H1 (cell line): ENCODE measurements at regions not wholly inside any gene's neighbourhood (a gene's known extent, or its start where the extent isn't known, plus 50 kb on each side); places are given as distances from the start of the nearest gene placed in this dataset.

Source experiments
- CTCF ChIA-PET: fragments of 300-600 bp; sonication (Branson Sonifier 250); formaldehyde crosslinking; loops from one replicate; lab custom pipeline; 2021; ENCODE audit not compliant: partially characterized antibody; lab: Charles Lee
- POLR2A ChIA-PET: fragments of 300-600 bp; sonication (Branson Sonifier 250); formaldehyde crosslinking; loops from one replicate; lab custom pipeline; 2021; ENCODE audit warnings: inconsistent platforms; ENCODE audit not compliant: partially characterized antibody; lab: Charles Lee
- DNase-seq, 2 experiments: peaks; one replicate each; pipeline versions ENCODE4 v3.0.0 to v3.0.0-alpha.2; 2010 to 2022; ENCODE audit warnings: low spot score in 2 of 2, low read depth in 1 of 2, mixed read lengths in 1 of 2
- FAIRE-seq: peaks from 2 replicates; lab custom pipeline; 2011; peaks lifted over from hg19 to GRCh38; lab: Jason Lieb, UNC
- H2AFZ ChIP-seq: 2 replicates; pipeline ENCODE4 v1.8.1; 2012; ENCODE audit warnings: low read length, inconsistent platforms
- H2AK5ac ChIP-seq: 2 replicates; pipeline ENCODE4 v1.6.1; 2013; ENCODE audit warnings: low read depth, low read length
- H2BK120ac ChIP-seq: replicated peaks from 2 replicates; pipeline ENCODE3; 2013; ENCODE audit warnings: low read depth, low read length, inconsistent platforms
- H2BK12ac ChIP-seq: 2 replicates; pipeline ENCODE4 v1.6.1; 2013; ENCODE audit warnings: low read depth, low read length
- H2BK15ac ChIP-seq: 2 replicates; pipeline ENCODE4 v1.6.1; 2013; ENCODE audit warnings: low read length
- H2BK20ac ChIP-seq: 2 replicates; pipeline ENCODE4 v1.6.1; 2013; ENCODE audit warnings: low read length
- H2BK5ac ChIP-seq: 2 replicates; pipeline ENCODE4 v1.6.1; 2013; ENCODE audit warnings: low read depth, low read length
- H3K14ac ChIP-seq: 2 replicates; pipeline ENCODE4 v1.6.1; 2013; ENCODE audit warnings: inconsistent platforms; ENCODE audit not compliant: insufficient read length
- H3K18ac ChIP-seq: 2 replicates; pipeline ENCODE4 v1.6.1; 2013; ENCODE audit warnings: low read length; ENCODE audit errors: extremely low read depth
- H3K23ac ChIP-seq: 2 replicates; pipeline ENCODE4 v1.6.1; 2013; ENCODE audit warnings: inconsistent platforms; ENCODE audit not compliant: insufficient read length
- H3K23me2 ChIP-seq: 2 replicates; pipeline ENCODE4 v1.6.1; 2013; ENCODE audit warnings: low read depth, low read length
- H3K27ac ChIP-seq: 2 replicates; pipeline ENCODE4 v1.6.1; 2011; ENCODE audit warnings: low read depth, low read length, inconsistent platforms
- H3K27me3 ChIP-seq, 4 experiments: replicated peaks in 1 of 4; 1 replicate in 1 of 4; 2 replicates in 3 of 4; pipeline versions ENCODE4 v1.6.1 to v1.8.1; 2011 to 2013; ENCODE audit warnings: low read length in 3 of 4, mild to moderate bottlenecking in 3 of 4, inconsistent platforms in 2 of 4, mixed read lengths in 2 of 4, moderate library complexity in 1 of 4; ENCODE audit not compliant: control insufficient read depth in 3 of 4, insufficient read depth in 3 of 4; ENCODE audit errors: extremely low read depth in 1 of 4
- H3K36me3 ChIP-seq, 4 experiments: 2 replicates each; pipeline versions ENCODE4 v1.6.1 to v1.8.1; 2011 to 2013; ENCODE audit warnings: mild to moderate bottlenecking in 4 of 4, low read length in 3 of 4, moderate library complexity in 2 of 4, control low read depth in 1 of 4, inconsistent platforms in 1 of 4; ENCODE audit not compliant: insufficient read depth in 4 of 4, control insufficient read depth in 2 of 4
- H3K4ac ChIP-seq: replicated peaks from 2 replicates; pipeline ENCODE3; 2013; ENCODE audit warnings: low read length, low read depth, mixed read lengths, inconsistent platforms; ENCODE audit not compliant: insufficient read length
- H3K4me1 ChIP-seq, 4 experiments: replicated peaks in 1 of 4; 1 replicate in 1 of 4; 2 replicates in 3 of 4; pipeline versions ENCODE4 v1.6.1 to v1.8.1; 2011 to 2013; ENCODE audit warnings: low read length in 3 of 4, inconsistent platforms in 2 of 4, mixed read lengths in 1 of 4; ENCODE audit not compliant: insufficient read depth in 4 of 4, control insufficient read depth in 3 of 4
- H3K4me2 ChIP-seq, 2 experiments: 2 replicates each; pipeline versions ENCODE4 v1.6.1 to v1.8.1; 2011 to 2013; ENCODE audit warnings: low read depth in 2 of 2, low read length in 2 of 2, control low read depth in 1 of 2, inconsistent platforms in 1 of 2, mild to moderate bottlenecking in 1 of 2; ENCODE audit not compliant: insufficient read depth in 1 of 2
- H3K4me3 ChIP-seq, 4 experiments: fragments of 200-600, 300-600 bp in 1 of 4; sonication (generic), shearing (Covaris generic), sonication (Bioruptor Twin) in 1 of 4; 2 replicates each; pipeline versions ENCODE4 v1.5.1 to v1.8.1; 2011 to 2016; ENCODE audit warnings: low read length in 4 of 4, low read depth in 3 of 4, control low read depth in 2 of 4, inconsistent platforms in 2 of 4, mild to moderate bottlenecking in 2 of 4, mixed read lengths in 1 of 4, moderate library complexity in 1 of 4; ENCODE audit not compliant: insufficient read depth in 2 of 4; ENCODE audit errors: extremely low read depth in 1 of 4
- H3K56ac ChIP-seq: replicated peaks from 2 replicates; pipeline ENCODE3; 2013; ENCODE audit warnings: low read depth, mild to moderate bottlenecking, mixed read lengths, low read length, inconsistent platforms; ENCODE audit not compliant: insufficient read length
- H3K79me1 ChIP-seq: 2 replicates; pipeline ENCODE4 v1.6.1; 2013; ENCODE audit warnings: low read depth, low read length, control low read depth
- H3K79me2 ChIP-seq, 2 experiments: 2 replicates each; pipeline versions ENCODE4 v1.6.1 to v1.8.1; 2012 to 2013; ENCODE audit warnings: low read length in 2 of 2, mild to moderate bottlenecking in 2 of 2, inconsistent platforms in 1 of 2; ENCODE audit not compliant: insufficient read depth in 2 of 2, control insufficient read depth in 1 of 2
- H3K9ac ChIP-seq, 4 experiments: replicated peaks in 1 of 4; 1 replicate in 1 of 4; 2 replicates in 3 of 4; pipeline versions ENCODE4 v1.6.1 to v1.8.1; 2011 to 2013; ENCODE audit warnings: low read depth in 3 of 4, low read length in 3 of 4, control low read depth in 2 of 4, mild to moderate bottlenecking in 2 of 4, moderate library complexity in 2 of 4, inconsistent platforms in 1 of 4; ENCODE audit errors: extremely low read depth in 1 of 4
- H3K9me3 ChIP-seq, 2 experiments: 2 replicates each; pipeline versions ENCODE4 v1.6.1 to v1.8.1; 2012 to 2013; ENCODE audit warnings: mild to moderate bottlenecking in 2 of 2, moderate library complexity in 2 of 2, control low read depth in 1 of 2, inconsistent platforms in 1 of 2, low read depth in 1 of 2, low read length in 1 of 2, mixed read lengths in 1 of 2; ENCODE audit not compliant: insufficient read depth in 2 of 2
- H4K20me1 ChIP-seq, 2 experiments: replicated peaks in 1 of 2; 2 replicates each; pipeline versions ENCODE3 to v1.8.1; 2011 to 2013; ENCODE audit warnings: inconsistent platforms in 2 of 2, low read length in 2 of 2, mild to moderate bottlenecking in 1 of 2; ENCODE audit not compliant: insufficient read depth in 2 of 2, control insufficient read depth in 1 of 2
- H4K5ac ChIP-seq: 2 replicates; pipeline ENCODE4 v1.6.1; 2013; ENCODE audit warnings: low read length, low read depth, mixed read lengths, inconsistent platforms; ENCODE audit not compliant: insufficient read length
- H4K8ac ChIP-seq: 2 replicates; pipeline ENCODE4 v1.8.0; 2013; ENCODE audit warnings: mild to moderate bottlenecking, moderate library complexity, low read length, inconsistent platforms; ENCODE audit not compliant: insufficient read depth; ENCODE audit errors: extremely low read depth
- H4K91ac ChIP-seq: replicated peaks from 2 replicates; pipeline ENCODE3; 2013; ENCODE audit warnings: low read length, mixed read lengths, inconsistent platforms; ENCODE audit not compliant: insufficient read length
- ATF3 ChIP-seq: IDR thresholded peaks from 2 replicates; pipeline ENCODE4 v1.6.1; 2011; ENCODE audit warnings: low read depth, mild to moderate bottlenecking, low read length; ENCODE audit not compliant: insufficient read depth
- EP300 ChIP-seq, 2 experiments: IDR thresholded peaks; 1 replicate in 1 of 2; 2 replicates in 1 of 2; pipeline ENCODE4 v1.6.1; 2011 to 2012; ENCODE audit warnings: low read depth in 2 of 2, low read length in 2 of 2, mild to moderate bottlenecking in 2 of 2, borderline replicate concordance in 1 of 2, inconsistent platforms in 1 of 2, moderate library complexity in 1 of 2
- GABPA ChIP-seq: IDR thresholded peaks from 2 replicates; pipeline ENCODE4 v1.6.1; 2011; ENCODE audit warnings: mild to moderate bottlenecking, low read length, moderate library complexity, borderline replicate concordance; ENCODE audit not compliant: insufficient read depth
- KDM1A ChIP-seq: fragments of 200-600, 300-600 bp; sonication (generic); IDR thresholded peaks from 2 replicates; pipeline ENCODE4 v1.7.1; 2016; ENCODE audit warnings: mild to moderate bottlenecking, low read length, borderline replicate concordance
- MAX ChIP-seq: IDR thresholded peaks from 2 replicates; pipeline ENCODE4 v1.6.1; 2012; ENCODE audit warnings: inconsistent platforms
- NANOG ChIP-seq: IDR thresholded peaks from 2 replicates; pipeline ENCODE4 v1.6.1; 2011; ENCODE audit warnings: low read length, low read depth, mild to moderate bottlenecking, inconsistent platforms; ENCODE audit not compliant: insufficient read depth, poor library complexity, severe bottlenecking
- RBBP5 ChIP-seq: IDR thresholded peaks from 2 replicates; pipeline ENCODE4 v1.7.1; 2012; ENCODE audit warnings: low read depth, mild to moderate bottlenecking, inconsistent platforms, low read length, moderate library complexity, borderline replicate concordance
- RNF2 ChIP-seq: fragments of 200-900, 300-1000 bp; sonication (generic); IDR thresholded peaks from 2 replicates; pipeline ENCODE4 v1.7.1; 2016; ENCODE audit warnings: borderline replicate concordance, low read depth, mild to moderate bottlenecking, antibody characterized with exemption, low read length; ENCODE audit not compliant: poor library complexity, severe bottlenecking; ENCODE audit errors: missing control alignments
- SAP30 ChIP-seq: fragments of 300-600 bp; sonication (generic); IDR thresholded peaks from 2 replicates; pipeline ENCODE4 v1.7.1; 2012; ENCODE audit warnings: low read length, moderate library complexity, mild to moderate bottlenecking, inconsistent platforms; ENCODE audit not compliant: insufficient read depth, insufficient replicate concordance
- SRF ChIP-seq: IDR thresholded peaks from 2 replicates; pipeline ENCODE4 v1.6.1; 2011; ENCODE audit warnings: mild to moderate bottlenecking, low read depth, low read length, moderate library complexity
- SUZ12 ChIP-seq: fragments of 200-600 bp; sonication (generic); IDR thresholded peaks from 2 replicates; pipeline ENCODE4 v1.6.1; 2012; ENCODE audit warnings: mild to moderate bottlenecking, inconsistent platforms, low read length, moderate library complexity, mixed read lengths
- TCF12 ChIP-seq: IDR thresholded peaks from 2 replicates; pipeline ENCODE4 v1.6.1; 2011; ENCODE audit warnings: low read depth, mild to moderate bottlenecking, low read length
- ZNF274 ChIP-seq: IDR thresholded peaks from 2 replicates; pipeline ENCODE4 v1.7.0; 2012; ENCODE audit warnings: low read length, borderline replicate concordance; ENCODE audit errors: extremely low read depth
- WGBS, 2 experiments: shearing (Covaris generic) in 1 of 2; methylation state at CpG; one replicate each; pipeline versions ENCODE4 v1.1.6 to v1.1.7; 2013 to 2015; ENCODE audit warnings: low lambda C conversion rate in 2 of 2, mixed read lengths in 2 of 2, inconsistent platforms in 1 of 2, low coverage in 1 of 2, missing lambda C conversion rate in 1 of 2; ENCODE audit not compliant: insufficient replicate concordance in 2 of 2, insufficient coverage in 1 of 2, insufficient read length in 1 of 2; ENCODE audit errors: extremely low coverage in 1 of 2, missing lambda C conversion rate in 1 of 2; 5-methylcytosine and 5-hydroxymethylcytosine counted together

- DNase-seq (no peak), FAIRE-seq (no peak)
- Histone ChIP-seq H2AK5ac (no peak overlapping the region), H3K4ac (no peak overlapping the region), H3K36me3 (no peaks in the 10 kb centered on the region), H3K23ac (no peak overlapping the region), H2BK20ac (no peak overlapping the region), H2BK5ac (no peak overlapping the region), H4K8ac (no peak overlapping the region), H3K14ac (no peak overlapping the region), H3K56ac (no peak overlapping the region), H3K4me3 (no peak overlapping the region), H3K9ac (no peak overlapping the region), H2BK120ac (no peak overlapping the region), H3K23me2 (no peaks in the 10 kb centered on the region), H3K4me2 (no peak overlapping the region), H3K9me3 (no peaks in the 10 kb centered on the region; a peak in 1 of 4 replicates), H2AFZ (no peak overlapping the region), H3K27ac (no peak overlapping the region), H2BK15ac (no peak overlapping the region), H3K79me2 (no peaks in the 10 kb centered on the region), H2BK12ac (no peak overlapping the region), H3K79me1 (no peaks in the 10 kb centered on the region; the same call in 1 of the 2 replicates), H4K91ac (no peak overlapping the region), H4K20me1 (no peaks in the 10 kb centered on the region), H3K27me3 (no peaks in the 10 kb centered on the region), H4K5ac (no peak overlapping the region), H3K4me1 (no peaks in the 10 kb centered on the region), H3K18ac (no peak overlapping the region)
- POLR2A ChIA-PET, result no interaction called here
- WGBS, 2 experiments, result 74% methylated on average over 7 of the region's 7 CpGs; no CpG with 5 or more reads in 1 of the 2 experiments
- CTCF ChIA-PET, result no interaction called here
- TF ChIP-seq EP300 (IDR thresholded peaks at IDR 0.05; ENCODE audit: borderline replicate concordance in 1 of 2, low read depth in 2 of 2, low read length in 2 of 2) (no peak), SRF (no peak), TCF12 (no peak), ATF3 (no peak), GABPA (no peak), ZNF274 (no peak), NANOG (no peak), SAP30 (no peak), KDM1A (no peak), RNF2 (no peak), SUZ12 (no peak), MAX (no peak), RBBP5 (no peak)
These were observed 1015.8 kb downstream of the BRD1 start for GRCh38 chr22:48811885-48812284.
